ENCODE measurements at regions not wholly inside any gene's neighbourhood (a gene's known extent, or its start where the extent isn't known, plus 50 kb on each side); places are given as distances from the start of the nearest gene placed in this dataset.

DNA sequence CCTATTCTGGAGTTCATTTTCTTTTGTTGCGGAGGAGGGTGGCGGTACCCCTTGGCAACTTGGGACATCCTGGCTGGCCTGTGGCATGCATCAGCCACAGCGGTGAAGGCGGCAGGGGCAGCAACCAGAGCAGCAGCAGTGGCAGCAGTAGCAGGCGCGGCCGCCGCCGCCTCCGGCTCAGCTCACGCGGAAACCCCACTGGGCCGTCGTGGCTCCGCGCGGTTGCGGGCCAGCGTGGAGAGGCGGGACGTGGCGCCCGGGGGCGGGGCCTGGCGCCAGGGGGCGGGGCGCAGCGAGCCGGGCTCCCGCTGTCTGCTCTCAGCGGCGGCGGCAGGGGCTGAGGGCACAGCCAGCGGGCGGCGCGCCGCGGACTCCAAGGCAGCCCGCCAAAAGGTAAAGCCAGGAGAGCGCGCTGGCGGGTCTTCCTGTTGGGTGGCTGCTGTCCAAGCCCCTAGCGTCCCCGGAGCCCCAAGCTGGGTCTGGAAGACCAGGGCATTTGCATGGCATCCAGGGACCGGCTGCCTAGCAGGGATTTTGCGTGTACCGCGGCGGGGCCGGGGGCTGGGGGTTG is 334.4 kb upstream of the THRB start:
- no peak for DNase-seq (ENCODE audit: low read depth)
- TF ChIP-seq, protein P1, sequence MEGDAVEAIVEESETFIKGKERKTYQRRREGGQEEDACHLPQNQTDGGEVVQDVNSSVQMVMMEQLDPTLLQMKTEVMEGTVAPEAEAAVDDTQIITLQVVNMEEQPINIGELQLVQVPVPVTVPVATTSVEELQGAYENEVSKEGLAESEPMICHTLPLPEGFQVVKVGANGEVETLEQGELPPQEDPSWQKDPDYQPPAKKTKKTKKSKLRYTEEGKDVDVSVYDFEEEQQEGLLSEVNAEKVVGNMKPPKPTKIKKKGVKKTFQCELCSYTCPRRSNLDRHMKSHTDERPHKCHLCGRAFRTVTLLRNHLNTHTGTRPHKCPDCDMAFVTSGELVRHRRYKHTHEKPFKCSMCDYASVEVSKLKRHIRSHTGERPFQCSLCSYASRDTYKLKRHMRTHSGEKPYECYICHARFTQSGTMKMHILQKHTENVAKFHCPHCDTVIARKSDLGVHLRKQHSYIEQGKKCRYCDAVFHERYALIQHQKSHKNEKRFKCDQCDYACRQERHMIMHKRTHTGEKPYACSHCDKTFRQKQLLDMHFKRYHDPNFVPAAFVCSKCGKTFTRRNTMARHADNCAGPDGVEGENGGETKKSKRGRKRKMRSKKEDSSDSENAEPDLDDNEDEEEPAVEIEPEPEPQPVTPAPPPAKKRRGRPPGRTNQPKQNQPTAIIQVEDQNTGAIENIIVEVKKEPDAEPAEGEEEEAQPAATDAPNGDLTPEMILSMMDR (conservative IDR thresholded peaks at IDR 0.05; ENCODE audit: low read depth, low read length) = no peak
- peak overlapping the region; percentile 55 for H3K4me3 ChIP-seq (ENCODE audit: low read depth, low read length)

GRCh38 chr3:24829629-24830229 is 335.1 kb upstream of the THRB start:
- DNase-seq (ENCODE audit: low read depth) = no peak
- H3K4me3 ChIP-seq (ENCODE audit: low read depth, low read length) = peak overlapping the region; percentile 55
- TF ChIP-seq, protein P1 (conservative IDR thresholded peaks at IDR 0.05; ENCODE audit: low read depth, low read length) = no peak

GRCh38 chr3:24830230-24831152 is 335.8 kb upstream of the THRB start:
- DNase-seq (ENCODE audit: low read depth) = no peak
- TF ChIP-seq, protein P1 (conservative IDR thresholded peaks at IDR 0.05; ENCODE audit: low read depth, low read length) = no peak
- peak overlapping the region; percentile 55 for H3K4me3 ChIP-seq (ENCODE audit: low read depth, low read length)

DNA sequence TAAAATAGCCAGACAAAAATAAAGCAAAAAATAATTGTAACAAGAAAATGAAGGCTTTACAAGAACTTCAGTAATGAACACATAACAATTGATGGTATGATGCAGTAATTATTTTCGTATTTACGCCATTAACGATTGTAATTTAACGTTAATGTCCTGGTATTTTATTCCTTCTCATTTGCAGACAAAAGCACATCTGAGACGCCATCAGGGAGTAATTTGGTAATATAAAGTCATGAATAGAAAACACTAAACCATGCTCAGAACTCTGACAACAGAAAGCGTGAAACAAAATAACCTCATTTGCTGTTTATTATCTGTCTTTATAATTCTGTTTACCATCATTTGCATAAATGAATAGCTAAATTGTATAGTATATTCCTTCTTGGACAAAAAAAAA is 336.6 kb upstream of the THRB start:
- H3K4me3 ChIP-seq (ENCODE audit: low read depth, low read length) = no peak overlapping the region
- DNase-seq (ENCODE audit: low read depth) = no peak
- TF ChIP-seq, protein P1 (conservative IDR thresholded peaks at IDR 0.05; ENCODE audit: low read depth, low read length) = no peak

DNA sequence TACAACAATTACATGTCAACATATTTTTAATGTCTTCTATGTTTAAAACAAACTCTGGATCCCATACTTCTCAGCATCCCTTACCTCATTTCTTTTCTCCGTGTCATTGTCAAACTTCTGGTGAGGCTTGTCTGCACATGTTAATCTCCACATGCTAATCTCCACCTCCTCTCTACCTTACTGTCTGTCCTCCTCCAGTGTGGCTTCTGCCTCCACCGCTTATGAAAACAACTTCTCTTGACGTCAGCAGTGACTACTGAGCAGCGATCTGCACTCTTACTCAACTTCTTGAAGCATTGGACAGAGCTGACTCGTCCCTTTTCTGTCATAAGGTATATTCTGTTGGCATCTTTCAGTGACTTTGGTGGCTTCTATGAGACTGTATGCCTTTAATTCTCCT is 338.2 kb upstream of the THRB start:
- DNase-seq (ENCODE audit: low read depth) = no peak
- no peak overlapping the region for H3K4me3 ChIP-seq (ENCODE audit: low read depth, low read length)
- TF ChIP-seq, protein P1 (conservative IDR thresholded peaks at IDR 0.05; ENCODE audit: low read depth, low read length) = no peak

DNA sequence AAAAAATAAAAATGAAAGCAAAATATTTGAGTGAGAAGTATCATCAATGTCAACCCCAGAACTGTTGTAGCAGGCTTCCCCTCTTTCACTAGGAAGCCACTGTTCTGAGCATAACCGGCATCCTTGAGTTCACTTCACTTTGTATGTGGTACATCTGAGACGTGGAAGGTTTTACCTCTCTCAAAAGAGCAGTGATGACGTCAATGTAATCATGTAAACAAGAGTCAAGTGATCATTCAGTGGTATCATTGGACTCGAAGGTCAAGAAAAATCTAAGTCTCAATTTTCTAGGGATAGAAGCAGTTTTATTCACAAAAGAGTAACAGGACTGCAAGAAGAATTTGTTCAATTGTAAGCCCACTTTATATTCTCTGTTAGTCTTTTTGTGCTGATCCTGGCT is 339.8 kb upstream of the THRB start:
- TF ChIP-seq, protein P1 (conservative IDR thresholded peaks at IDR 0.05; ENCODE audit: low read depth, low read length) = no peak
- H3K4me3 ChIP-seq (ENCODE audit: low read depth, low read length) = no peak overlapping the region
- DNase-seq (ENCODE audit: low read depth) = no peak

Data from epithelial cell of proximal tubule (primary cell).